ENCODE measurements at regions not wholly inside any gene's neighbourhood (a gene's known extent, or its start where the extent isn't known, plus 50 kb on each side); places are given as distances from the start of the nearest gene placed in this dataset.

GRCh38 chr4:146577111-146577510 is 55.4 kb upstream of the SLC10A7 start:
- TF ChIP-seq CTCF (IDR thresholded peaks at IDR 0.05) = no peak
- Mint-ChIP-seq H3K4me1 (ENCODE audit: low read depth) (no peaks in the 10 kb centered on the region), H3K9me3 (no peaks in the 10 kb centered on the region), H3K27me3 (ENCODE audit: insufficient read depth) (no peaks in the 10 kb centered on the region; the same call in 1 of the 2 replicates), H3K4me3 (no peak overlapping the region), H3K36me3 (ENCODE audit: low read depth) (no peaks in the 10 kb centered on the region), H3K27ac (no peak overlapping the region)
- DNase-seq = no peak

- Mint-ChIP-seq H3K36me3 (ENCODE audit: low read depth) (no peaks in the 10 kb centered on the region), H3K4me1 (ENCODE audit: low read depth) (peaks cover 24% of the 10 kb centered on the region), H3K27me3 (ENCODE audit: insufficient read depth) (no peaks in the 10 kb centered on the region; the same call in 1 of the 2 replicates), H3K4me3 (no peak overlapping the region), H3K27ac (no peak overlapping the region), H3K9me3 (no peaks in the 10 kb centered on the region)
- TF ChIP-seq CTCF (IDR thresholded peaks at IDR 0.05) = peak; percentile 35; the same call in 1 of the 2 replicates
- no peak for DNase-seq
These were observed 55.8 kb upstream of the POU4F2 start for GRCh38 chr4:146582864-146583263.

GRCh38 chr4:146585761-146586333 is 52.8 kb upstream of the POU4F2 start:
- H3K9me3 Mint-ChIP-seq = no peaks in the 10 kb centered on the region
- H3K27ac Mint-ChIP-seq = peak overlapping the region; percentile 39
- H3K27me3 Mint-ChIP-seq (ENCODE audit: insufficient read depth) = no peaks in the 10 kb centered on the region; the same call in 1 of the 2 replicates
- H3K36me3 Mint-ChIP-seq (ENCODE audit: low read depth) = no peaks in the 10 kb centered on the region
- peak overlapping the region; percentile 27 for H3K4me3 Mint-ChIP-seq
- TF ChIP-seq CTCF (IDR thresholded peaks at IDR 0.05) = no peak
- DNase-seq = peak; percentile 69
- H3K4me1 Mint-ChIP-seq (ENCODE audit: low read depth) = peaks cover 28% of the 10 kb centered on the region
